ENCODE measurements at regions not wholly inside any gene's neighbourhood (a gene's known extent, or its start where the extent isn't known, plus 50 kb on each side); places are given as distances from the start of the nearest gene placed in this dataset.
A peak's percentile ranks its signal among the peaks of the same experiment; 100 is the strongest.

DNA sequence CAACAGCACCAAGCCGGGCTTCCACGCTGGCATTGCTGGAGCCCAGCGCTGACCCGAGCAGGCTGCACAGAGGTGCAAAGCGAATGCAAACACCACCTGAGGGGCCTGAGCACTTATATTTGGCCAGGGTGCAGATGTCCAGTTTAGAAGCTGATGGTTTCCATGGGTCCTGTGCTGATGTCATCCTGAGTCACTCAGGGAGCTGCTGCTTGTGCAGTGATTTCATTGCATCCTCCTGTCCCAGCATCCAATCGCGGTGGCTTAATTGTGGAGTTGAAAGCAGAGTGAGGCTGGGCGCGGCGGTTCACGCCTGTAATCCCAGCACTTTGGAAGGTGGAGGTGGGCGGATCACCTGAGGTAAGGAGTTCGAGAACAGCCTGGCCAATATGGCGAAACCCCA lies 410.2 kb upstream of the KLF6 start:
- Histone ChIP-seq H3K27ac (ENCODE audit: extremely low read depth, low read depth, low read length) (no peak overlapping the region), H3K9me3 (replicated peaks; ENCODE audit: control insufficient read depth, insufficient read depth, low read depth, low read length) (no peaks in the 10 kb centered on the region), H3K4me1 (replicated peaks in 1 of 2; ENCODE audit: control insufficient read depth in 2 of 2, insufficient read depth in 2 of 2, low read length in 2 of 2) (no peaks in the 10 kb centered on the region), H3K79me2 (ENCODE audit: control insufficient read depth, insufficient read depth, low read length) (no peaks in the 10 kb centered on the region), H3K36me3 (ENCODE audit: control insufficient read depth, insufficient read depth, low read length) (no peaks in the 10 kb centered on the region), H3K9me1 (ENCODE audit: control insufficient read depth, insufficient read depth, low read length) (no peaks in the 10 kb centered on the region), H4K20me1 (replicated peaks; ENCODE audit: control insufficient read depth, insufficient read depth, low read length) (no peaks in the 10 kb centered on the region), H3K4me2 (ENCODE audit: insufficient read depth, low read length) (no peak overlapping the region), H3K4me3 (no peak overlapping the region), H3K27me3 (ENCODE audit: control insufficient read depth in 2 of 2, insufficient read depth in 2 of 2, low read length in 2 of 2) (peaks cover 2 to 24% of the 10 kb centered on the region in 2 experiments; a peak in 3 of 5 replicates), H3K9ac (ENCODE audit: insufficient read depth in 1 of 2, low read depth in 2 of 2, low read length in 2 of 2) (no peak overlapping the region), H2AFZ (ENCODE audit: low read depth, low read length) (no peak overlapping the region)
- ATAC-seq (no peak), FAIRE-seq (no peak), DNase-seq (ENCODE audit: extremely low read depth in 1 of 4, low spot score in 3 of 4) (peak in 1 of 4 experiments; percentile 7)
- ChIA-PET CTCF (ENCODE audit: low intra/inter-chr PET ratio) (no interaction called here), POLR2A (interaction anchor here (0.6 kb wide), 1 partner anchor 431 kb away, joined by 3 read pairs; no protein-coding TSS in a partner anchor)
- in situ Hi-C loops (cut with MboI) (no loop called here), intact Hi-C loops (cut with micrococcal nuclease) (loop anchor here (10.0 kb wide), 1 partner anchor 460 kb away; no protein-coding TSS in a partner anchor)
- BruUV-seq (replicated peaks), result no TSS peak
- WGBS (ENCODE audit: insufficient coverage, low coverage, missing lambda C conversion rate), result 1% methylated on average over 8 of the region's 14 CpGs
- TF ChIP-seq, protein P1, sequence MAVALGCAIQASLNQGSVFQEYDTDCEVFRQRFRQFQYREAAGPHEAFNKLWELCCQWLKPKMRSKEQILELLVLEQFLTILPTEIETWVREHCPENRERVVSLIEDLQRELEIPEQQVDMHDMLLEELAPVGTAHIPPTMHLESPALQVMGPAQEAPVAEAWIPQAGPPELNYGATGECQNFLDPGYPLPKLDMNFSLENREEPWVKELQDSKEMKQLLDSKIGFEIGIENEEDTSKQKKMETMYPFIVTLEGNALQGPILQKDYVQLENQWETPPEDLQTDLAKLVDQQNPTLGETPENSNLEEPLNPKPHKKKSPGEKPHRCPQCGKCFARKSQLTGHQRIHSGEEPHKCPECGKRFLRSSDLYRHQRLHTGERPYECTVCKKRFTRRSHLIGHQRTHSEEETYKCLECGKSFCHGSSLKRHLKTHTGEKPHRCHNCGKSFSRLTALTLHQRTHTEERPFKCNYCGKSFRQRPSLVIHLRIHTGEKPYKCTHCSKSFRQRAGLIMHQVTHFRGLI (CRISPR knock-in tag; IDR thresholded peaks at IDR 0.05), result no peak
- TF ChIP-seq POLR2B (IDR thresholded peaks at IDR 0.05; ENCODE audit: low read depth, partially characterized antibody) (no peak), RCOR1 (IDR thresholded peaks at IDR 0.05; ENCODE audit: borderline replicate concordance in 1 of 2, low read depth in 2 of 2, low read length in 2 of 2) (peak in 1 of 2 experiments; percentile 71; a peak in 1 of 4 replicates), CHD2 (IDR thresholded peaks at IDR 0.05; ENCODE audit: low read depth, low read length) (no peak), CTBP1 (IDR thresholded peaks at IDR 0.05; ENCODE audit: borderline replicate concordance) (peak; percentile 54; the same call in 1 of the 2 replicates), KDM5B (IDR thresholded peaks at IDR 0.05; ENCODE audit: insufficient replicate concordance, low read depth, low read length) (no peak), KHSRP (IDR thresholded peaks at IDR 0.05) (no peak), JUND (IDR thresholded peaks at IDR 0.05; ENCODE audit: borderline replicate concordance, low read depth, low read length) (peak; percentile 67; the same call in 1 of the 2 replicates), JUND (tag; IDR thresholded peaks at IDR 0.05; ENCODE audit: borderline replicate concordance, low read depth, low read length) (peak; percentile 22; the same call in 1 of the 3 replicates), FOSL1 (tag; conservative IDR thresholded peaks at IDR 0.05) (peak; percentile 70), ZNF695 (CRISPR knock-in tag; IDR thresholded peaks at IDR 0.05) (no peak), JUN (IDR thresholded peaks at IDR 0.05; ENCODE audit: borderline replicate concordance, low read depth, low read length) (peak; percentile 77), JUN (CRISPR knock-in tag; IDR thresholded peaks at IDR 0.05; ENCODE audit: borderline replicate concordance) (no peak), BRD9 (IDR thresholded peaks at IDR 0.05; ENCODE audit: low read depth, partially characterized antibody) (no peak), SETDB1 (IDR thresholded peaks at IDR 0.05; ENCODE audit: low read length) (no peak)
- TF ChIP-seq, protein P2, sequence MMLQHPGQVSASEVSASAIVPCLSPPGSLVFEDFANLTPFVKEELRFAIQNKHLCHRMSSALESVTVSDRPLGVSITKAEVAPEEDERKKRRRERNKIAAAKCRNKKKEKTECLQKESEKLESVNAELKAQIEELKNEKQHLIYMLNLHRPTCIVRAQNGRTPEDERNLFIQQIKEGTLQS (IDR thresholded peaks at IDR 0.05), result peak; percentile 85
- TF ChIP-seq, protein P2 (CRISPR knock-in tag; conservative IDR thresholded peaks at IDR 0.05), result no peak
- TF ChIP-seq, protein P3, sequence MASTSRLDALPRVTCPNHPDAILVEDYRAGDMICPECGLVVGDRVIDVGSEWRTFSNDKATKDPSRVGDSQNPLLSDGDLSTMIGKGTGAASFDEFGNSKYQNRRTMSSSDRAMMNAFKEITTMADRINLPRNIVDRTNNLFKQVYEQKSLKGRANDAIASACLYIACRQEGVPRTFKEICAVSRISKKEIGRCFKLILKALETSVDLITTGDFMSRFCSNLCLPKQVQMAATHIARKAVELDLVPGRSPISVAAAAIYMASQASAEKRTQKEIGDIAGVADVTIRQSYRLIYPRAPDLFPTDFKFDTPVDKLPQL (IDR thresholded peaks at IDR 0.05; ENCODE audit: extremely low read depth, insufficient read length), result no peak
- TF ChIP-seq, protein P4, sequence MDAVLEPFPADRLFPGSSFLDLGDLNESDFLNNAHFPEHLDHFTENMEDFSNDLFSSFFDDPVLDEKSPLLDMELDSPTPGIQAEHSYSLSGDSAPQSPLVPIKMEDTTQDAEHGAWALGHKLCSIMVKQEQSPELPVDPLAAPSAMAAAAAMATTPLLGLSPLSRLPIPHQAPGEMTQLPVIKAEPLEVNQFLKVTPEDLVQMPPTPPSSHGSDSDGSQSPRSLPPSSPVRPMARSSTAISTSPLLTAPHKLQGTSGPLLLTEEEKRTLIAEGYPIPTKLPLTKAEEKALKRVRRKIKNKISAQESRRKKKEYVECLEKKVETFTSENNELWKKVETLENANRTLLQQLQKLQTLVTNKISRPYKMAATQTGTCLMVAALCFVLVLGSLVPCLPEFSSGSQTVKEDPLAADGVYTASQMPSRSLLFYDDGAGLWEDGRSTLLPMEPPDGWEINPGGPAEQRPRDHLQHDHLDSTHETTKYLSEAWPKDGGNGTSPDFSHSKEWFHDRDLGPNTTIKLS (IDR thresholded peaks at IDR 0.05; ENCODE audit: borderline replicate concordance, low read depth), result no peak

All from K562 (cell line).